Esophagus squamous epithelium (tissue), 4 donors: ENCODE measurements at regions not wholly inside any gene's neighbourhood (a gene's known extent, or its start where the extent isn't known, plus 50 kb on each side); places are given as distances from the start of the nearest gene placed in this dataset.

Experiments used
- CTCF ChIP-seq, 6 experiments: fragments of 450-650 bp in 4 of 6; fragments of 200-600 bp in 2 of 6; sonication (generic) in 2 of 6; IDR thresholded peaks; one replicate each; pipeline ENCODE4 v1.5.1; 2016 to 2019; ENCODE audit warnings: antibody characterized with exemption in 6 of 6, mild to moderate bottlenecking in 4 of 6, moderate library complexity in 4 of 6
- POLR2A ChIP-seq, 4 donors: fragments of 450-650 bp; IDR thresholded peaks; one replicate each; pipeline ENCODE4 v1.6.1; 2017; ENCODE audit warnings: antibody characterized with exemption in 4 of 4, mild to moderate bottlenecking in 4 of 4, moderate library complexity in 3 of 4

DNA sequence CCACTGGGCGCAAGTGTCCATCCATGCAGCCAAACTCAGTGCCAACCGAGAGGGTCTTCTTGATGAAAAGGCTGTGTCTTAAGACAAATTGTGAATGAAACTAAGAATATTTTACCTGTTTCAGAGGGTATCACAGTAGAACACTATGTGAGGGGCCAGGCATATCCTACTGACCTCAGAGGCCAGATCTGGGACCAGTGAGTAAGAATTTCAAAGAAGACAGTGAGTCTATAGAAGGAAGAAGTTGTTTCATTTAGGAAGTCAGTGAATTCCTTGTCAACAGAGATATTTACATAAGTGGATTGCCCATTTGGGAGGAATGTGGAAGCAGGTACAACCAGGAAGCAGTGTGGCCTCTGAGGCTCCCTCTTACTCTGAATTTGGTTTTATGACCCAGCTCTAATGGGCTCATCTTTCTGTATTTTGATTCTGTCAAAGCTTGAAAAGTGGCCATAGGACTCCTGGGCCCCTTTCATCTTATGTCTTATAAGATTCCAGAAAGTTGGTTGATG is 137.4 kb downstream of the ZNF664 start:
- TF ChIP-seq CTCF (IDR thresholded peaks at IDR 0.05): no peak
- no peak for TF ChIP-seq POLR2A (IDR thresholded peaks at IDR 0.05)
